ENCODE measurements at regions not wholly inside any gene's neighbourhood (a gene's known extent, or its start where the extent isn't known, plus 50 kb on each side); places are given as distances from the start of the nearest gene placed in this dataset.

GRCh38 chr10:131020775-131021174, 290.7 kb downstream of the TCERG1L start:
- Histone ChIP-seq H3K4me1 (no peaks in the 10 kb centered on the region), H3K4me3 (no peak overlapping the region), H3K27me3 (no peaks in the 10 kb centered on the region), H3K36me3 (no peaks in the 10 kb centered on the region), H3K27ac (no peak overlapping the region), H3K9me3 (no peaks in the 10 kb centered on the region)
- intact Hi-C loops (cut with DNase I; ENCODE audit: low total_unique reads) = no loop called here
- TF ChIP-seq POLR2A (IDR thresholded peaks at IDR 0.05) (no peak), CTCF (IDR thresholded peaks at IDR 0.05) (no peak)
- no peak for DNase-seq

- Histone ChIP-seq H3K9me3 (no peaks in the 10 kb centered on the region), H3K27me3 (no peaks in the 10 kb centered on the region), H3K36me3 (no peaks in the 10 kb centered on the region), H3K4me1 (no peaks in the 10 kb centered on the region), H3K4me3 (no peak overlapping the region), H3K27ac (no peak overlapping the region)
- DNase-seq = no peak
- TF ChIP-seq POLR2A (IDR thresholded peaks at IDR 0.05) (no peak), CTCF (IDR thresholded peaks at IDR 0.05) (no peak)
- intact Hi-C loops (cut with DNase I; ENCODE audit: low total_unique reads) = no loop called here
Measured at GRCh38 chr10:131021246-131021895, 290.1 kb downstream of the TCERG1L start.

- Histone ChIP-seq H3K36me3 (no peaks in the 10 kb centered on the region), H3K27ac (no peak overlapping the region), H3K4me3 (no peak overlapping the region), H3K9me3 (no peaks in the 10 kb centered on the region), H3K27me3 (no peaks in the 10 kb centered on the region), H3K4me1 (no peaks in the 10 kb centered on the region)
- TF ChIP-seq CTCF (IDR thresholded peaks at IDR 0.05) = no peak
- no peak for TF ChIP-seq POLR2A (IDR thresholded peaks at IDR 0.05)
- DNase-seq = no peak
- intact Hi-C loops (cut with DNase I; ENCODE audit: low total_unique reads) = no loop called here
Measured at GRCh38 chr10:131021969-131022368, 289.6 kb downstream of the TCERG1L start.

GRCh38 chr10:131022369-131022768, 289.2 kb downstream of the TCERG1L start:
- no peak for DNase-seq
- H3K9me3 ChIP-seq = no peaks in the 10 kb centered on the region
- intact Hi-C loops (cut with DNase I; ENCODE audit: low total_unique reads) = no loop called here
- no peaks in the 10 kb centered on the region for H3K27me3 ChIP-seq
- H3K27ac ChIP-seq = no peak overlapping the region
- H3K4me1 ChIP-seq = no peaks in the 10 kb centered on the region
- H3K4me3 ChIP-seq = no peak overlapping the region
- TF ChIP-seq POLR2A (IDR thresholded peaks at IDR 0.05) (no peak), CTCF (IDR thresholded peaks at IDR 0.05) (no peak)
- no peaks in the 10 kb centered on the region for H3K36me3 ChIP-seq

- intact Hi-C loops (cut with DNase I; ENCODE audit: low total_unique reads) = no loop called here
- H3K9me3 ChIP-seq = no peaks in the 10 kb centered on the region
Measured at GRCh38 chr10:131022981-131023380, 288.5 kb downstream of the TCERG1L start.

More at GRCh38 chr10:131022981-131023380, 288.5 kb downstream of the TCERG1L start:
- H3K4me1 ChIP-seq = no peaks in the 10 kb centered on the region
- H3K27ac ChIP-seq = no peak overlapping the region
- H3K4me3 ChIP-seq = no peak overlapping the region
- no peak for DNase-seq
- TF ChIP-seq CTCF (IDR thresholded peaks at IDR 0.05) = no peak
- TF ChIP-seq POLR2A (IDR thresholded peaks at IDR 0.05) = no peak
- no peaks in the 10 kb centered on the region for H3K27me3 ChIP-seq
- no peaks in the 10 kb centered on the region for H3K36me3 ChIP-seq
